ENCODE measurements at regions not wholly inside any gene's neighbourhood (a gene's known extent, or its start where the extent isn't known, plus 50 kb on each side); places are given as distances from the start of the nearest gene placed in this dataset.
A peak's percentile ranks its signal among the peaks of the same experiment; 100 is the strongest.

DNA sequence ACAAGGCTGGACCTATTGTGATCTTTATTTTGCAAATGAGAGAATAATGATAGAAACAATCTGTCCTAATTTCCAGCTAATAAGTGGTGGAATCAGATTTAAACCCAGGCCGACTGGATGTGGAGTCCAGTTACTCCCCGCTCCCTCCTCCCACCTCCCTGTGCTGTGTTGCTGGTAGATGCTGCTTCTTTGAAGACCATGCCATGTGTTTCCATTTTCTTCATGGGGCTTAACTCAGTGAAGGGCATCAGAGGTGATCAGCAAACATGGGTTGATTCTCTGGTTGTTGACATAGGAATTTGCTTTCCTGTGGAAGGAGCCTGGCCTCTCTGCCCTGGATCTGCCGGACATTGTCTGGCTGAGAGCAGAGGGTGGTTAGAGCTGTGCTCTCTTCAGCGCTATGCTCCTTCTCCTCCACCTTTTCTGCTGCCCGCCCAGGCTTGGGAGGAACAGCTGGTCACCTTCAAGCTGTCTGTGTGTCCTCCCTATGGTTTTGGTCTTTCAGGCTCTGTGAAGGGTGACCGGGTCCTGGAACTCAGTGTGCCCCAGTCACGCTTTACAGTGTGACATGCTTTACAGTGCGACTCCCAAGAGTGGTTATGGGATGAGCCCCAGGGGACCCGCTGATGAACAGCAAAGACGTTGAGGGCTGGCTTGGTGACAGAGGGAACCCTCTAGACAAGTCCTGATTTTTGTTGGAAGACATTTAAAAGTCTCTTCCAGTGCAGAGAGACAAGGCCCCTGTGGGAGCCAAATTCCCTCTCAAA, 68.4 kb upstream of the RPS23 start:
- Mint-ChIP-seq H3K9me3 (no peaks in the 10 kb centered on the region), H3K4me3 (no peak overlapping the region), H3K27ac (ENCODE audit: unreplicated experiment) (peak overlapping the region; percentile 95), H3K27me3 (ENCODE audit: low read depth) (no peaks in the 10 kb centered on the region), H3K4me1 (peaks cover 38% of the 10 kb centered on the region), H3K36me3 (ENCODE audit: low read depth) (no peaks in the 10 kb centered on the region)
- TF ChIP-seq, protein P1, sequence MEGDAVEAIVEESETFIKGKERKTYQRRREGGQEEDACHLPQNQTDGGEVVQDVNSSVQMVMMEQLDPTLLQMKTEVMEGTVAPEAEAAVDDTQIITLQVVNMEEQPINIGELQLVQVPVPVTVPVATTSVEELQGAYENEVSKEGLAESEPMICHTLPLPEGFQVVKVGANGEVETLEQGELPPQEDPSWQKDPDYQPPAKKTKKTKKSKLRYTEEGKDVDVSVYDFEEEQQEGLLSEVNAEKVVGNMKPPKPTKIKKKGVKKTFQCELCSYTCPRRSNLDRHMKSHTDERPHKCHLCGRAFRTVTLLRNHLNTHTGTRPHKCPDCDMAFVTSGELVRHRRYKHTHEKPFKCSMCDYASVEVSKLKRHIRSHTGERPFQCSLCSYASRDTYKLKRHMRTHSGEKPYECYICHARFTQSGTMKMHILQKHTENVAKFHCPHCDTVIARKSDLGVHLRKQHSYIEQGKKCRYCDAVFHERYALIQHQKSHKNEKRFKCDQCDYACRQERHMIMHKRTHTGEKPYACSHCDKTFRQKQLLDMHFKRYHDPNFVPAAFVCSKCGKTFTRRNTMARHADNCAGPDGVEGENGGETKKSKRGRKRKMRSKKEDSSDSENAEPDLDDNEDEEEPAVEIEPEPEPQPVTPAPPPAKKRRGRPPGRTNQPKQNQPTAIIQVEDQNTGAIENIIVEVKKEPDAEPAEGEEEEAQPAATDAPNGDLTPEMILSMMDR (conservative IDR thresholded peaks at IDR 0.05), result no peak
- DNase-seq (ENCODE audit: low read depth, low spot score), result no peak

- peak overlapping the region; percentile 84 for H3K27ac Mint-ChIP-seq (ENCODE audit: unreplicated experiment)
- H3K4me1 Mint-ChIP-seq, result peaks cover 37% of the 10 kb centered on the region
- no peaks in the 10 kb centered on the region for H3K27me3 Mint-ChIP-seq (ENCODE audit: low read depth)
- no peak for DNase-seq (ENCODE audit: low read depth, low spot score)
- TF ChIP-seq, protein P1 (conservative IDR thresholded peaks at IDR 0.05), result no peak
- H3K36me3 Mint-ChIP-seq (ENCODE audit: low read depth), result no peaks in the 10 kb centered on the region
- H3K9me3 Mint-ChIP-seq, result no peaks in the 10 kb centered on the region
- H3K4me3 Mint-ChIP-seq, result no peak overlapping the region
Observed at GRCh38 chr5:82345108-82345507, 67.0 kb upstream of the RPS23 start.

GRCh38 chr5:82341325-82341724, 63.2 kb upstream of the RPS23 start:
- peaks cover 22% of the 10 kb centered on the region for H3K4me1 Mint-ChIP-seq

DNA sequence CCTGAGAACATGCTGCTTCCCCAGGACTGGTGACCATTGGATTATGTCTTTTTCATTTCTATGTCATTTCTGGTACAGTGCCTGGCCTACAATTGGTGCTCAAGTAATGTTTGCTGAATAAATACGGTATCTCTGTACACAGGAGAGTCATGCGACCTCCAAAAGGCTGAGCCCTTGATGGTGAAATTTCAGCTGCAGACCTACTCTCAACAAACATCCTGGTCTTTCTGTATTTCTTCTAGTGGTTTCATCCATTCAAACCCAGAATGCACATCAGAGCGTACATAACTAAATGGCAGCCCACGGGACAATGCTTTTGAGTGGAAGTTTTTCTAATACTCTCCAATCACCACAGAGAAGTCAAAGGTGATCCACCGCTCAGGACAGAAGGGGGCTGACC, 62.6 kb upstream of the RPS23 start:
- TF ChIP-seq, protein P1 (conservative IDR thresholded peaks at IDR 0.05), result no peak
- H3K4me1 Mint-ChIP-seq, result peaks cover 19% of the 10 kb centered on the region
- H3K9me3 Mint-ChIP-seq, result no peaks in the 10 kb centered on the region
- DNase-seq (ENCODE audit: low read depth, low spot score), result no peak
- no peaks in the 10 kb centered on the region for H3K27me3 Mint-ChIP-seq (ENCODE audit: low read depth)
- H3K4me3 Mint-ChIP-seq, result no peak overlapping the region
- no peak overlapping the region for H3K27ac Mint-ChIP-seq (ENCODE audit: unreplicated experiment)
- H3K36me3 Mint-ChIP-seq (ENCODE audit: low read depth), result no peaks in the 10 kb centered on the region

More at GRCh38 chr5:82341325-82341724, 63.2 kb upstream of the RPS23 start:
- no peaks in the 10 kb centered on the region for H3K9me3 Mint-ChIP-seq
- H3K4me3 Mint-ChIP-seq, result no peak overlapping the region
- no peak for DNase-seq (ENCODE audit: low read depth, low spot score)
- TF ChIP-seq, protein P1 (conservative IDR thresholded peaks at IDR 0.05), result no peak
- no peaks in the 10 kb centered on the region for H3K27me3 Mint-ChIP-seq (ENCODE audit: low read depth)
- H3K27ac Mint-ChIP-seq (ENCODE audit: unreplicated experiment), result no peak overlapping the region
- no peaks in the 10 kb centered on the region for H3K36me3 Mint-ChIP-seq (ENCODE audit: low read depth)

- peaks cover 13% of the 10 kb centered on the region for H3K4me1 Mint-ChIP-seq
- TF ChIP-seq, protein P1 (conservative IDR thresholded peaks at IDR 0.05), result no peak
- H3K27me3 Mint-ChIP-seq (ENCODE audit: low read depth), result no peaks in the 10 kb centered on the region
- no peaks in the 10 kb centered on the region for H3K9me3 Mint-ChIP-seq
- H3K27ac Mint-ChIP-seq (ENCODE audit: unreplicated experiment), result no peak overlapping the region
- H3K36me3 Mint-ChIP-seq (ENCODE audit: low read depth), result no peaks in the 10 kb centered on the region
- no peak for DNase-seq (ENCODE audit: low read depth, low spot score)
- H3K4me3 Mint-ChIP-seq, result no peak overlapping the region
Observed at GRCh38 chr5:82339792-82340191, 61.6 kb upstream of the RPS23 start.

Measured in neural crest cell (in vitro differentiated cells).